DMS53 (cell line): ENCODE measurements at regions not wholly inside any gene's neighbourhood (a gene's known extent, or its start where the extent isn't known, plus 50 kb on each side); places are given as distances from the start of the nearest gene placed in this dataset.
A peak's percentile ranks its signal among the peaks of the same experiment; 100 is the strongest.
"Not testable (repeated sequence)": the region's sequence is repeated elsewhere in the genome, so short reads cannot be mapped to it uniquely, and the experiment has no call there.

Experiments used
- DNase-seq: peaks from one replicate; lab custom pipeline; 2025; lab: John Stamatoyannopoulos, UW

- DNase-seq = no peak
Observed at GRCh38 chr2:238502088-238502810, 75.5 kb downstream of the ASB1 start.

DNA sequence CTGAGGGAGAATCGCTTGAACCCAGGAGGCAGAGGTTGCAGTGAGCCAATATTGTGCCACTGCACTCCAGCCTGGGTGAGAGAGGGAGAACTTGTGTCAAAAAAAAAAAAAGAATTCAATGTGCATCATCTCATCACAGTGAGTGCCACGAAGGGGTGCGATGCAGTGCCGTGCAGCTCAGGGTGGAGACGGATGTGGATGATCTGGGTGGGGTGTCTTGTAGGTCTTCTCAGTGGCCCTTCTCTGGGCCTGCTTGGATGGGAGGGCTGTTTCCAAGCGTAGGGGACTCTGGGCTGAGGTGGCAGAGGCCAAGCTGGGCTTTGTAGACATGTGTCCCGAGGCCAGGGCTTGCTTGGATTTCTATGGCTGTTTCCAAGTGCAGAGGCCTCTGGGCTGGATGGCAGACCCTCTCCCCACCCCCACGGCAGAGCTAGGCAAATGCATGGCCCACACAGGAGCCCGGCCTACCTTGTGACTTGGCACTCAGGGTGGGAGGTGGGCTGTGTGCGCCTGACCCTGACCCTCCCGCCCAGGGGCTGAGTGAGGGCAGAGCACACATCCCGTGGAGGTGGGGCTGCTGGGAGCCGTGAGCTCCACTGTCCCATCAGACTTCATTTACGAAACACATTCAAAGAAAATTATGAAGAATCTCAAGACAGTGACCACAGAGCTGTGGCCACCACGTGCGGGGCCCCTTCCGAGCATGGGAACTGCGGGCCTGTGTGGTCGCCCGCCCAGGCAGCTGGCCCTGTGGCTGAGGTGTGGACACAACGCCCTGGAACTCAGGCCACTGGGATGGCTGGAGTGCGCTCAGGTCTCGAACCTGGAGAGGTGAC is 76.4 kb downstream of the ASB1 start:
- no peak for DNase-seq

DNA sequence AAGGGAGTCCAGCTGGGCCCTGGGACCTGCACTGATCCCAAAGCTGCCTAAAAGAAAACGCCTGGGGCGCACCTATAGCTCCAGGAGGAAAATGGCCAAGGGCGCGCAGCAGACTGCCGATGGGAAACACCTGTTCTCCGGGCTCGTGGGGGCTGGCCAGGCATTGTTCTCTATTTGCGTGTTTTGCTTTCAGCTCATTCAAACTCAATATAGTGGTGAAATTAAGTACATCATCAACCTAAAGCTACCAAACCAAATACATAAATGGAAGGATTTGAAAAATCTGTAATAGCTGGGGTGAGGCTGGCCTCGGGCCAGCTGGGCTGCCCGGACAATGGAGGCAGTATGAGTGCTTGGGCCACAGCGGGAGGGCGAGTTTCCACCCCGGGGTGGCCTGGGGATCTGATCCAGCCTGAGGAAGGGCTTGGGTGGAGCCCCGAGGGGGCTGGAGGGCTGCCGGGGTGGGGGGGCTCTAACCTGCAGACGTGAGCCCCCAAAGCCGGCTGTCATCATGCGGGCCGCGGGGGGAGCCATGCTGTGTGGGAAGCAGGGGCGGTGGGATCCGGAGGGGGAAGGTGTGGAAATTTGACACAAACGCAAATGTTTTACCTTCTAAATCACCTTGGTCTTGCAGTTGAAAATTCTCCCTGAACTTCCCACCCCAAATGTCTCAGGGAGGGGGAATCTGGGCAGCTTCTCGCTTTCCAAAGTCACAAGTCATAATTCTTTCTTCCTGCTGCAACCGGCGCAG is 77.6 kb downstream of the ASB1 start:
- DNase-seq = no peak

DNA sequence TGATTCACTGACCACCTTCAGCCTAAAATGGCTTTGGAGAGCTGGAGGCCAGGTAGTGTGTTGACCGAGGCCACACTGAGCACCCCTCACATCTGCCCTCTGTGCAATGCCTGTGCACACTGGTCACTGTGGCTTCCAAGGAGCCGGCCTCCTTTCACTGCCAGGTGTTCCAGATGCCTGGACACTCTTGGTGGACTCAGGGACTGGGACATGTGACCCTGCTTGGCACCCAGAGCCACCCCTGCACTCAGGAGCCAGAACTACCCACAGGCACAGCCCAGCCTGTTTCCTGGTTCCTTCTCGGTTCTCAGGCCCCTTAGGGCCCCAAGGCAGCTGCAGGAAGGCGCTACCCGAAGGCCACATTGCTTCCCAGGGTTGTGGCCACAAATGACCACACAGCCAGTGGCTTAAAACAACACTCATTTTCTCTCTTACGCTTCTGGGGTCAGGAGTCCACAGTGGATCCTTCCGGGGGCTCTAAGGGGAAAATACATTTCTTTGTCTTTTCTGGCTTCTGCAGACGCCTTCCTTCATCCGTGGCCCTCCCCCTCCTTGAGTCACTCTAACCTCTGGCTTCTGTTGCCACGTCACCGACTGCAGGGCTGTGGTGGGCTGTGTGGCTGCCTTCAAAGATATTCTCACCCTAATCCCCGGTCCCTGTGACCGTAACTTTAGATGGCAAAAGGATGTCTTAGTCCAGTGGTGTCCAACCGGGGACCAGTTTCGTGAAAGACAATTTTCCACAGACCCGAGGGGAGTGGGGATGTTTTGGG is 78.6 kb downstream of the ASB1 start:
- DNase-seq = no peak

DNA sequence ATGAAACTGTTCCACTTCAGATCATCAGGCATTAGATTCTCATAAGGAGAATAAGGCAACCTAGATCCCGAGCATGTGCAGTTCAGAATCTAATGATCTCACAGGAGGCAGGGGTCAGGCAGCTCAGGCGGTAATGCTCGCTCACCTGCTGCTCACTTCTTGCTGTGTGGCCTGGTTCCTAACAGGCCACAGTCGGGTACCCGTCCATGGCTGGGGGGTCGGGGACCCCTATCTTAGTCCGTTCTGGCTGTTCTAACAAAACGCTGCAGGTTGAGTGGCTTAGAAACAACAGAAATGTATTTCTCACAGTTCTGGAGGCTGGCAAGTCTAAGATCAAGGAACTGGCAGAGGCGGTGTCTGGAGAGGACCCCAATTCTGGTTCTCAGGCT is 79.2 kb downstream of the ASB1 start:
- DNase-seq = no peak

DNA sequence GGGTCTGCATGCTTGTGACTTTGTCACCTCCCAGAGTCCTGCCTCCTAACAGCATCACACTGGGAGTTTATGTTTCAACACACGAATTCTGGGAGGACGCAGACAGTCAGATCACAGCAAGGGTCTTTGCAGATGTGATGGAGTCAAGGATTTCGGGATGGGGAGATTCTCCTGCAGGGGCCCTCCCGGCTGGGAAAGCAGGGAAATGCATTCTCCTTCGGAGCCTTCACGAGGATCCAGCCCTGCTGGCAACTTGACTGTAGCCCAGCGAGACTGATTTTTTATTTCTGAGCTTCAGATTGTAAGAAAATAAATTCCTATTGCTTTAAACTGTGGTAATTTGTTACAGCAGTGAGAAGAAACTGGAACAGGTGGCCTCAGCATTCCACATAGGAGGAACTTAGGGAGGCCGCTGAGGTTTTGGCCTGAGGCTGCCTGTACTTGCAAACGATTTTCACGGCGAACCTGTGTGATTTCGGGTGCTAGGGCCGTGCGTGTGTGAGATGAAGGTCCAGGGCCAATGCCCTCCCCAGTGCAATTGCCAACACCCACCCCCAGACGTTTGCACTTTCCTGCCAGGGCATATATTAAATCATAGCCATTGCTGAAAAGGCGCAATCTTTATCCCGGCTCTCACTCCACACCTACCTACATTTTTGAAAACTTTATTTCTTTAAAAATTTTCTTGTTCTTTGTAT is 79.8 kb downstream of the ASB1 start:
- no peak for DNase-seq

- DNase-seq = no peak
Observed at GRCh38 chr2:238507836-238508235, 81.1 kb downstream of the ASB1 start.

DNA sequence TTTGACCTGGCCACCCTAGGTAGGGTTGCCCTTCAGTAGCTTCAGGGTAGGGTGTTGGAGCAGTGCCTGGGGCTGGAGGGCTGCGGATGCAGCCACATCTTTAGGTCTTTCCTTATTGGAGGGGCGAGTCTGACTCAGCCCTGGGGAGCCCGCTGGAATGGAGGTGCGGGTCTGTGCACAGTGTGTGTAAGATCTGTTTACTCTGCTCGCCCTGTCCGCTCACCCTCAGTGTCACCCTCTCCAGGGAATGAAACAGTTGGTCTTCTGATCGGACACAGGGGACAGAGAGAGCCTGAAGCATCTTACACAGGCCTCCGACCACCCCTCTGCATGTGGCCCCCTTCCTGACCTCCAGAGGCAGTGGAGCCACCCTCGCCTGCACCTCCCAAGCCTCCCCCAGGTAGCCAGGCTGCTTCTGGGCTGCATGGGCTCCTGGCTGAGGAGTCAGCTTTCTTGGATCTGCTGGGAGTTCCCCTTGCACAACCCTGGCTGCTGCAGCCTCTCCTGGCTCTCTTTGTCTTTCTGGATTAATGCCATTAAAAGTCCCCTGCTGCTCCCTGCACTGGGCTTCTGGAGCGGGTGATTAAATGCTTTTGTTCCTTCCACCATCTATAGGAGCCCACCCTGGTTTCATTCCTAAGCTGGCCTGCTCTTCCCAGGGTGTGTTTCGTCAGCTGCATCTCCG is 82.6 kb downstream of the ASB1 start:
- DNase-seq = no peak

DNA sequence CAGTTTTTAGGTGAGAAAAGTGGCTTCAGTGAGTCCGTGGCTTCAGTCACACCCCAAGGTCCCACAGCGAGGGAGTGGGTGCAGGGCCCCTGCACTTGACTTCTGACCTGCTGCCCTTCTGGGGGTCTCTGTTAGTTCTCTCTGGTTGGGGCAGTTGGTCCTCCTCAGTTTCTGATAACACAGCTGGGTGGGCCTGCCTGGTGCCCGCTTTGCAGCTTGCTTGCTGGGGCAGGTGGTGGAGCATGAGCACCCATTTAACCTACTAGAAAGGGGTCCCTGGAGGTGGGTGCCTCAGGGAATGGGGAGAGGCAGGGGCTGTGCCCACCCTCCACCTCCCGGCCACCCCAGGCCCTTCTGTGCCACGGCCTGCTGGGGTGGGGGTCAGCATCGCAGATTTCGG is 83.2 kb downstream of the ASB1 start:
- no peak for DNase-seq

GRCh38 chr2:238510911-238511613 is 84.3 kb downstream of the ASB1 start:
- no peak for DNase-seq

- no peak for DNase-seq
Observed at GRCh38 chr2:238511614-238511950, 84.9 kb downstream of the ASB1 start.

- no peak for DNase-seq
Observed at GRCh38 chr2:238512247-238512867, 85.6 kb downstream of the ASB1 start.

- DNase-seq = peak; percentile 83
Observed at GRCh38 chr2:238513346-238513745, 86.6 kb downstream of the ASB1 start.

DNA sequence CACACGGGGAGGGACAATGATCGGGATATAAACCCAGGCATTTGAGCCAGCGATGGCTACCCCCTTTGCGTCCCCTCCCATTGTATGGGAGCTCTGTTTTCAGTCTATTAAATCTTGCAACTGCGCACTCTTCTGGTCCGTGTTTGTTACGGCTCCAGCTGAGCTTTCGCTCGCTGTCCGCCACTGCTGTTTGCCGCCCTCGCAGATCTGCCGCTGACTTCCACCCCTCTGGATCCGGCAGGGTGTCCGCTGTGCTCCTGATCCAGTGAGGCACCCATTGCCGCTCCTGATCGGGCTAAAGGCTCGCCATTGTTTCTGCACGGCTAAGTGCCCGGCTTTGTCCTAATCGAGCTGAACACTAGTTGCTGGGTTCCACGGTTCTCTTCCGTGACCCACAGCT is 87.3 kb downstream of the ASB1 start:
- DNase-seq = not testable (repeated sequence)

GRCh38 chr2:238515377-238515776 is 88.7 kb downstream of the ASB1 start:
- no peak for DNase-seq

DNA sequence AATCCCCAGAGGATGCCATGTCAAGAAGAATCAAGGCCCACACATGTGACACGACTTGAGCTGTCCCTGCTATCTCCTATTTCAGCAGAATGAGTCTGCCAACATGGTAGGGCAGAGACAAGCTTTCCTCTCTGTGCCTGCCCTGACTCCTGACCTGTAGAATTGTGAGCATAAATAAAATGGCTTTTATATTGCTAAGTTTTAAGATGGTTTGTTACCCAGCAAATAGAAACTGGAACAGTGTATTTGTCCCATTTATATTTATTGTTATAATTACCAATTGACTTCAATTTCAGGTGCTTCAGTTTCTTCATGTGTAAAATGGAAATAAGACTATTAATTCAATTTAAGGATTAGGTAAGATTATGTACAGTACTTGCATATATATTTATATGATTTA is 90.5 kb downstream of the ASB1 start:
- no peak for DNase-seq

GRCh38 chr2:238518172-238518820 is 91.6 kb downstream of the ASB1 start:
- no peak for DNase-seq

GRCh38 chr2:238518821-238519186 is 92.1 kb downstream of the ASB1 start:
- DNase-seq = no peak

- no peak for DNase-seq
Observed at GRCh38 chr2:238520359-238520886, 93.7 kb downstream of the ASB1 start.
